Amniotic stem cell (primary cell): ENCODE measurements at regions not wholly inside any gene's neighbourhood (a gene's known extent, or its start where the extent isn't known, plus 50 kb on each side); places are given as distances from the start of the nearest gene placed in this dataset.
A peak's percentile ranks its signal among the peaks of the same experiment; 100 is the strongest.
"Not testable (repeated sequence)": the region's sequence is repeated elsewhere in the genome, so short reads cannot be mapped to it uniquely, and the experiment has no call there.

ENCODE experiments used
- DNase-seq: peaks from one replicate; lab custom pipeline; 2025; lab: John Stamatoyannopoulos, UW

DNA sequence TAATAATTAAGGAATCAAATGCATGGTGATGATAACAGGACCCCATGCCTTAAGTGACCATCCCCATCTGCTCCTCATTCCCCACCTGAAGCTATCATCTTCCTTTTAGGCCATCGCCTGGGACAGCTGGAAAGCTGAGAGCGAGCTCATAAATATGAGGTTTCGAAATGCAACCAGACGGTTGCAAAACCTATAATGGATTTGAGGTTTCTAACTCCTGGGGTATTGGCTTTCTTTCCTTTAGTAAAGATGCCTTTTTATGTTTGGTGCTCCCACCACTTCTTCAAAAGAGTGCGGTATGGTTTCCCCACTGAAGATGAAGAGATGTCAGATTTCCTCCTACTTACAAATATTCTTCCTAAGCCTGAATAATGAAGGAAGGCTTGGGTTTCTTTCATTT is 1589.5 kb upstream of the PIK3C3 start:
- DNase-seq = no peak

DNA sequence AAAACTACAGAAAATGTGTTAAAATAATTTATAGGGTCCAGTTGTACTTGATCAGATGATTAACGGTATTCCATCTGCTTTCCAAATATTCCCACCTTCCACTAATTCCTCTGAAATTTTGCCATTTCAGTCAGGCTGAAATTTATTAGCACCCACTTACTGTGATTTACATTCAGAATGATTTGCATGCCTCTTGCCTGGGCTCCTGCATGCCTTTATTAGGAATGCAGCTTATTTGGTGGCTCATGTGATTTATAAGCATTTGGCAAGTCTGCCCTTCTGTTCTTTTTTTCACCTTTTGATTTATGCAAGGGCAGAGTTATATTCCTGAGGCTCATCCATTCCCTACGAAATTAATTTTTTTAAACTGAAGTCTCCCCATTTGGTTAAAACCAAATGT is 1594.5 kb upstream of the PIK3C3 start:
- DNase-seq = no peak

DNA sequence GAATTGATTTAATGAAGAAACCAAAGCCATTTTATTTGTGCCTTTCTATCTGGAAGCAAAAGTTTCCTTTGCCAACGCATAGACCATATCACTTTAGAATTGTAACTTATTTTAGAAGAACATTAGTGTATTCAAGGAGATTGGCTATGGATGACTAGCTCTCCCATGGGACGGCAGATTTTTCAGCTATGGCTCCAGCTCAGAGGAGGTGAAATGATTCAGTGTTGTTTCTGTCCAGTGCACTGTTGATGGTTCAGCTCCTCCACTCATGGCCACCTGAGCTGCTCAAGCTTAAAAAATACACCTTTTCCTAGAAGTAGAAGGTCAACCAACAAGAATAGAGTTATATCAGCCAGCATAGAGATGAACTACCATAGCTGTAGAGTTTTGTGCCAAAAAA is 1597.5 kb upstream of the PIK3C3 start:
- no peak for DNase-seq

DNA sequence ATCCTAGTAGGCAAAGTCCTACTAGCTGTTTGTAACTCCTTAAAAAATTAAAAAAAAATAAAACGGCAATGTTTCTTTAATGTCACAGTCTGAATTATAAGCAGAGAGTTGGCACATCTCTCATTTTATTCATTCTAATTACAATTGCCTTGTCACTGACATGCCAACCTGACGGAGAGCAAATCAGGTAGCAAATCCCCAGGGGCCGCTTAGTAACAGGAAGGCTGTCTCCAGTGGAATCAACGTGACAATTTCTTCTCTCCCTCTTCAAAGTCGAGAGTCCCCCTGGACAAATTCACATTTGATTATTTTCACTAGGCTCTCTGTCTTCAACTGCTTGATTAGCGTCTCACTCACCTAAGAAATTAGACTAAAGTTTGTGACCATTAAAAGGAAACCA is 1598.9 kb upstream of the PIK3C3 start:
- DNase-seq = no peak

DNA sequence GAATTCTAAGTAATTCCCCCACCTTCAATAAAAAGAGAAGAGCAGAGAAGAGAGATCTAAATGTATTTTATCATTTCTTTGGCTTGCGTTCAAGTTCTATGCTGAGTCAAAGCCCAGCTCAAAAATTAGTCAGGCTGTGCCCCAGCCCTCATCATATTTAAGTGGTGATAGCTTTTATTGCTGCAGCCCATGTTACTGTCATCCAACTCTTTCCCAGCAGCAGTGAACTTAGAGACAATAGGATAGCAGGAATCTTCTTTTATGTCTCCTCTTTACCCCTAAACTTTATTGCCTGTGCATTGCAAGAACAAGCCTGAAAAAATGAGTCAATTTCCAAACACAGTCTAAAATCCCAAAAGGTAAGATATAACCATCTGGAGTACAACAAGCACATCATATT is 1599.3 kb upstream of the PIK3C3 start:
- peak; percentile 22 for DNase-seq

DNA sequence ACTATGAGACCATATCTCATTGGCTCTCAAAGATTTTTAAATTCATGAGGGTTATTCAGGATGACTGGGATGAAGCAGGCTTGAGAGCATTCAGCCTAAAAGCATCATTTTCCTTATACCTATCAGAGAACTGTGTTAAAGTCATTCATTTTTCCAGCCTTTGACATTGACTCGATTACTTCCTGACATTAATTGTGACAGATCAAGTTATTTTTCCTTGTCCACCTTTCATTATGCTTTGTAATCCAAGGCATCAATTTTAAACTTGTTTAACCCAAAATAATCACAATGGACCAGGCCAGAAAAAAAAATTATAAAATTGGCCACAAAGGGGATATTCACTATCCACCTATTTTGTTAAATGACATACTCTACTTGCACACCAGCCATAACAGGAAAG is 1606.8 kb upstream of the PIK3C3 start:
- no peak for DNase-seq

DNA sequence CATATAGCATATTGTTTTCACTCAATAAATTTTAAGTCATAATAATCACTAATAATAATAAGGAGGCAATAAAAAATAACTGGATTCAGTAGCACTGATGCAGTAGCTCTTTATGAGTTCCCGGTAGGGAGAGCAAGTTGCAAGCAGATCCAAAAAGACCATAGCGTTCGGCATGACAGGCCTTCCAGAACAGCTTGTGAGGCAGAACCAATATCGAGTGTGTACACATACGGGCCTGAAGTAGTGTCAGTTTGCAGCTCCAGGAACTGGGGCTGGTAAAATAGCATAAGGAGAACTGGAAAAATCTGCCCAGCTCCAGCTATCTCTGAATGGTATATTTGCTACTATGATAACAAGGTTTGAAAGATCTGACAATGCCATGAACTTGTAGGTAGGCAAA is 1607.8 kb upstream of the PIK3C3 start:
- no peak for DNase-seq

DNA sequence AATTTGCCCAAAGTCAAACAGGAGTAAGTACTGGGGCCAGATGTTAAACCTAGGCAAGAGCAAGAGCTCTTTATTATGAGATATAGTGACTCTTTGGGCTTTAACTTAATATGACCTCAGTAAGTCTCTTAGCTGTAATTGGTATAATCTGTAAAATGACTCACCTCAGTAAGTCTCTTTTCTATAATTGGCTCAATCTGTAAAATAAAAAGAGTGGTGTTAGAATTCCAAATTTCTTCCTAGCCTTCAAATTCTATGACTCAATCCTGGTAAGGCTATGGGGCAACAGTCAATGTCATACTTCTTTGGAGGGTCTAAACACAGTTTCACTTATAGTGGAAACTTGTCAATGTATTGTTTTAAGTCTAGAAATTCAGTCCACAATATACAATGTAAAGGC is 1608.9 kb upstream of the PIK3C3 start:
- DNase-seq = no peak

DNA sequence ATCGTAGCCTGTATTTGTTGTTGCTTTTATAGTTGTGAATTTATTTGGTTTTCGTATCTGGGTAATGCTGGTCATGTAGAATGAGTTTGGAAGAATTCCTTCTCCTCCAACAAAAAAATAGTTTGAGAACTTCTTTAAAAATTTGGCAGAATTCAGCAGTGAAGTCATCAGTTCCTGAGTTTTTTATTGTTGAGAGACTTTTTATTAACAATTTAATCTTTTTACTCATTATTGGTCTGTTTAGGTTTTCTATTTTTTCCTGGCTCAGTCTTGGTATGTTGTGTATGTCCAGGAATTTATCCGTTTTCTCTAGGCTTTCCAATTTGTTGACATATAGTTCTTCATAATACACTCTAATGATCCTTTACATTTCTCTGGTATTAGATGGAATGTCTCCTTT is 1613.3 kb upstream of the PIK3C3 start:
- DNase-seq = no peak

DNA sequence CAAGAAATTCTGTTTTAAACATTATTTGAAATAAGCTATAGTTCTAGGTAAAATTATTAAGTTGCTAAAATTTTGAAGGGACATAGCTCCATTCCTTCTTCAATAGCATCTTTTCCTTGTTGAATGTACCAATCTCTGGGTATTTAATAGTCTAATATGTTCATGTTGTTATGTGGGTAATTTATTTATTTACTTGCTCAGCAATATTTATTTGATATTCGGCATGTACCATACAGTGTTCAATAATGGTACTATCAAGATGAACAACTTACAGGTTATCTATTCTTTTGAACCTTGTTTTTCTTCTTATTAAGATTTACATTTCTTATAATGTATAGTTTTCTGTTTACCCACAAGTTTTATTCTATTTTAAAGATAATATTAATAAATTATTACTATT is 1616.8 kb upstream of the PIK3C3 start:
- DNase-seq = no peak

DNA sequence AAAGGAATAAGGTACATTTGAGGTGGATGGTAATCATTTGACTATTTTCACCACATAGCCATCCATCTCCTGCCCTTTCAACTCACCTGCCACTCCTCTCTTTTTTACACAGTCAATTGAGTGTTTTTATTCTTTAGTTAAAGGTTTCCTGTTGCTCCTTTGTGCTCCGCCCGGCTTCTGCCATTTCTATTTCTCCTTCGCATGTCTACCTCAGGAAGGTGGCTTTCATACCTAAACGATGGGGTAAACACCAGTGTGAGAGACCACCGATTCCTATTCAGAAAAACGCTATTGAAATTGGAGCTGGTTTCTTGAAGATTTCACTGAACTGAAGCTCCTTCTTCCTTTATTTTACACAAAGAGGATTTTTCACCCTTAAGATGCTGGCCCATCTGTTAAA is 1628.0 kb upstream of the PIK3C3 start:
- no peak for DNase-seq

DNA sequence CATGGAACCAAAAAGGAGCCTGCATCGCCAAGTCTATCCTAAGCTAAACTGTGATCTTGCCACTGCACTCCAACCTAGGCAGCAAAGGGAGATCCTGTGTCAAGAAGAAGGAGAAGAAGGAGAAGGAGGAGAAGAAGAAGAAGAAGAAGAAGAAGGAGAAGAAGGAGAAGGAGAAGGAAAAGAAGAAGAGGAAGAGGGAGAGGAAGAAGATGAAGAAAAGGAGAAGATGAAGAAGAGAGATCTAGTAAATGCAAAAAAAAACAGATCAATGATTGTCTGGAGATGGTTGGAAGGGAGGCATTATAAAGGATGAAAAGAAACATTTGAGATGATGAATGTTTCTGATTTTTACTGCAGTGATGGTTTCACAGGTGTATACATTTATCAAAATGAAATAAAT is 1629.0 kb upstream of the PIK3C3 start:
- DNase-seq = no peak

DNA sequence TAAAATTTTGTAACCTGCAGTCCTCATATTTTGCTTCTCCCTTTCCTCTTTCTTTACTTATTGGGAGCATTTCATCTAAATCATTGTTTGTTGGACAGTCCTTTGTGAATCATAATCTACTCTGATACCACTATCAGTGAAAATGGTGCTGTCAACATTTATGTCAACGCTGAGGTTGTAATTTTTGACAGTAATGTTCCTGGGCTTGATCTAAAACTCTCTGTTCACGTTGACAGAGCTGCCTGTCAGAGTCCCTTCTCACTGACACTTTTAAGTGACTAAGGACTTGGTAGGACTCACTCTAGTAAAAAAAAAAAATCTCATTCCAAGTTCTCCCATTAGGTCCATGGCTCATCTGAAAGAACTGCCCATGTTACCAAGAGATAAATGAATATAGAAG is 1640.8 kb upstream of the PIK3C3 start:
- DNase-seq = no peak

DNA sequence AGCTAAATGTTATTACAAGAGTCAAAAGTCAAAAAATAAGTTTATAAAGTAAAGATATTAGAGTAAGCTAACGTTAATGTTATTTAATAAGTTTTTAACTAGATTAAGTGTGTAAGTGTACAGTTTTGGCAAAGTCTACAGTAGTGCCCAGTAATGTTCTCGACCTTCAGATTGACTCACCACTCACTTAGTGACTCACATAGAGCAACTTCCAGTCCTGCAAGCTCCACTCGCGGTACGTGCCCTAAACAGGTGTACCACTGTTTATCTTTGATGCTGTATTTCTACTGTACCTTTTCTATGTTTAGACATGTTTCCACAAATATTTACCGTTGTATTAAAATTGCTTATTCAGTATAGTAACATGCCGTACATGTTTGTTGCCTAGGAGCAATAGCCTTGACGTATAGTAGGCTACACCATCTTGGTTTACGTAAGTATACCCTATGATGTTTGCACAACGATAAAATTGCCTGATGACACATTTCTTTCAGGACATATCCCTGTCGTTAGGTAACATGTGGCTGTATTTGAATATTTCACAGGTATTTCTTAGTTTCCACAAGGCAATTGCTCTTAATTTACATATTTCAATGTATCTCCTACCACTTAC is 1641.9 kb upstream of the PIK3C3 start:
- no peak for DNase-seq

DNA sequence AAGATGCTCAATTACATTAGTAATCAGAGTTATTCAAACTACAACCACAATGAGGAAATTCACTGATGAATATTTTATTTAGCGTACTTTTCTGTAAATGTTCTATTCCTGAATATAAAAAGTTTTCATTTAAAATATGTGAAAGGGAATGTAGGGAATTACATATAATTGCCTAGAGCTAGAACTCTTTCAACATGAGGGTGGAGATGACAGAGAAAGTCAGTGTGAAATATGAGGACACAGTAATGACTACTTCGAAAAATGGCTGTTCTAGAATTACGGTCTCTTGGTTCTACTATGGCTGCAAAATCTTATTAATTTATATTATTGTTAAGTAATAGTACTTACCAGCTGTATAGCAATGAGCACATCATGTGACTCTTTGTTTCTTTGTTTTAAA is 1647.4 kb upstream of the PIK3C3 start:
- DNase-seq = no peak

DNA sequence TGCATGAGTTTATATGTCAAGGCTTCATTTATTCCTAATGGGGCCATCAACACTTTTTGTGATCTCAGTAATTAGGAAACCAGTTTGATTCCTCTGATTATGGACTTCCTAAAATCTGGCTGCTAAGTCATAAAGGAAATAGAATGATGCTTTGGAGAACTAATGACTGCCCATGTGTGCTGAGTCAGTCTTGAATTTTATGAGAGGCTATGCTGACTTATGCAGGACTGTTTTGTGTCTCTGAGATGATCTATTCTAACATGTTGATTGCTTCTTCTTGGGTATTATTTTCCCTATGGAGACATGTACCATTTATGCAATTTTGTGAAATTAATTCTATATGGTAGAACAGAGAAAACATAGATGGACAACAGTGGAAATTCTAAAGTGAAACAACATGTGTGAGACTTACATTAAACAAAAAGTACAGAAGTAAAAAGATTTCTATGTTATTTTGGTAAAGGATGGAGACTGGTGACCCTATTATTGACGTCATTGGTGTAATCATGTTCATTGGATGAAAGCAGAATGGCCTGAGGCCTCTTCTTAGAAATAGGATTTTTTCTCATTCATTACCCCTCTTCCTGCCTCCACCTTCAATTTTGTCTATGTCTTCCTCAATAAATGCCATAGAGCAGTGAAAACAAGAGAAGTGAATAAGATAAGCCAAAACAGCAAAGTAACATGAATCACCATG is 1658.2 kb upstream of the PIK3C3 start:
- DNase-seq = no peak

DNA sequence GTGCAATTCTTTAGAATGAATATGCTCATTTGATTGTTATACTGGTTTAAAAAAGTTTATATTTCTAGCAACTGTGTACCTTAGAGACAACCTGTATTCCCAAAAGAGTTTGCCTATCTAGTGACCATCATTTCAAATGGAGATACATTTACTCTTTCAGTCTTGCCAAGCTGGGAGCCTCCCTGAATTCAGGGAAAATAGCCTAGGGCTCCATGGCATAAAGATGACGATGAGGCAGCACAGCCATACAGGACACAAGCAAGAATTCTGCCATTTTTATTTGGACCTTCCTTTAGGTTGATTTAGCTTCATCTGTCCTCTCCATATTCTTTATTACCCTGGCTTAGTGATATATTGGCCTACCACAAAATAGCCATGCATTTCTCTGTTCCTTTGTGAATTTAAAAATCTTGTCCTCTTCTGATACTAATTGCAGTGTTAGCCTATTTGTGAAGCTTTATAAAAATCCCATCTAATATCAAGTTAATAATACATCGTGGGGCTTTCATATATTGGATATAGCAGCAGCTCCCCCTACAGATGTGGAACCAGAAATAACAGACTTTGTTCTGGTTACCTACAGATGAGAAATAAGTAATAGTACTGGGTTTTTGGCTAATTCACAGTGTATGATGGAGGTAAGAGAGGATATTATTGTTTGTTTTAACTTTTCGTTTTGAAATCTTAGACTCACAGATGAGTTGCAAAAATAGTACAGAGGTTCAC is 1661.9 kb upstream of the PIK3C3 start:
- DNase-seq = no peak

DNA sequence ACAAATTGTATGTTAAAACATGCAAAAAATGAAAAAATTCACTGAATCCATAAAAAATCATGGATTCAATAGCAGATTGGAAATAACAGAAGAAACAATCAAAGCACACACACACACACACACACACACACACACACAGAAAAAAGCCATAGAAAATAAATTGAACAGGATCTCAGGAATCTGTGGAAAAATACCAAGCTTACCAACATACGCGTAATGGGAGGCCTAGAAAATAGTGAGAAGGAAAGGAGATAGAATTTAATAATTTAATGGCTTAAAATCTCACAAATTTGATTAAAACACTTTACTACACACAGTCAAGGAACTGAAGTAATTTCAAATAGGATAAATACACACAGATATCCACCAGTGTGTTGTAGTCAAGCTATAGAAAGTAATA is 1671.5 kb upstream of the PIK3C3 start:
- DNase-seq = no peak

DNA sequence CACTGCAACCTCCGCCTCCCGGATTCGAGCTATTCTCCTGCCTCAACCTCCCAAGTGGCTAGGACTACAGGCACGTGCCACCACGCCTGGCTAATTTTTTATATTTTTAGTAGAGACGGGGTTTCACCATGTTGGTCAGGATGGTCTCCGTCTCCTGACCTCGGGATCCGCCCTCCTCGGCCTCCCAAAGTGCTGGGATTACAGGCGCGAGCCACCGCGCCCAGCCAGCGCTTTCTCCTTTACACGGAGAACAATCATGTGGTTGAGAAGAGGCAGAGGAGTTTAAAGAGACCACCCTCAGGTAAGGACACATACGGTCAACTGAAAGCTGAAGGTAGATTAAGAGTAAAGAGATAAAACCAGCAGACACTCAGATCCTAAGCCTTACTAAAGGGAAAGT is 1673.7 kb upstream of the PIK3C3 start:
- not testable (repeated sequence) for DNase-seq

DNA sequence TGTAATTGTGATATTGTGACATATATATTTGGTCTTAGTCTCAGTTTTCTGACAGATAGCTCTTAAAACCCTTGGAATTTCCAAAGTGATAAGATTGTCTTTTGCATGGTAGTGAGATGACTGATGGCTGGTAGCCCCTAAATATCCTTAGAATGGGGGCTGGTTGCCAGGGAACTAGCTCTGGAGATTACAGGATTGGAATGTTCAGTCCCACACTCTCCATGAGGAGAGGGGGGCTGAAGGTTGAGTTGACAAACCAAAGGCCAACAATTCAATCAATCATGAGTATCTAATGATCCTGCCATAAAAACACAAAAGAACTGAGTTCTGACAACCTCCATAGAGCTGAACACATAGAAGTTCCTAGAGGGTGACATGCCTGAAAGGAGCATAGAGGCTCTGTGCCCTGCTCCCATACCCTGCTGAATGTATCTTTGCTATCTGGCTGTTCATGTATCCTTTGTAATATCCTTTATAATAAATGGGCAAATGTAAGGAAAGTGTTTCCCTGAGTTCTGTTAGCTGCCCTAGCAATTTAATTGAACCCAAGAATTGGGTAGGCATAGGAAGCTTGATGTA is 1680.3 kb upstream of the PIK3C3 start:
- DNase-seq = no peak

DNA sequence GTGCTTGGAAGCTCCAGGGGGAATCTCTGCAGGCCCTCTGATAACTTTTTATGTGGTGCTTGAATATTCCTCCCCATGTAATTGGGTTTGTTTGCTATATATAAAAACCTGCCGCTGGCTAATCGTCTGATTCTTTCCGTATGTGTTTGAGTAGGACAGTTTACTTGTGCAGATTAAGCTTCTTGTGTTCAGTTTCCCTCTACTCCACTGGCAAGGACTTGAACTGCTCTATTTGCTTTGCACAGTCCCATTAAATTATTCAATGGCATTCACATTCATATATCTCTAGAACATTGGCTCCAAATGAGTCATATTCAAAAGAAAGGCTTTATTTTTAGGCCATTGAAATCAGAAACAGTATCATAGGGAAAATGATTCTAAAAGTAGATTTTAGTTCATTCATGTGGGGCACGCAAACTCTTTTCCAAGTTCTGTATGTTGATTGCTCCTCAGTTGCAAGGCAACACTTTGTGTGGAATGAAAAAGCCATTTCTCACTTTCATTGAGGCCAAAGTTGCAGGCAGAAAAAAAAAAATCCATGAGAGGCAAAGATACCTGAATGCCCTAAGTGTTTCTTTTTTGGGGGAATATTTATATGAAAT is 1682.3 kb upstream of the PIK3C3 start:
- no peak for DNase-seq

DNA sequence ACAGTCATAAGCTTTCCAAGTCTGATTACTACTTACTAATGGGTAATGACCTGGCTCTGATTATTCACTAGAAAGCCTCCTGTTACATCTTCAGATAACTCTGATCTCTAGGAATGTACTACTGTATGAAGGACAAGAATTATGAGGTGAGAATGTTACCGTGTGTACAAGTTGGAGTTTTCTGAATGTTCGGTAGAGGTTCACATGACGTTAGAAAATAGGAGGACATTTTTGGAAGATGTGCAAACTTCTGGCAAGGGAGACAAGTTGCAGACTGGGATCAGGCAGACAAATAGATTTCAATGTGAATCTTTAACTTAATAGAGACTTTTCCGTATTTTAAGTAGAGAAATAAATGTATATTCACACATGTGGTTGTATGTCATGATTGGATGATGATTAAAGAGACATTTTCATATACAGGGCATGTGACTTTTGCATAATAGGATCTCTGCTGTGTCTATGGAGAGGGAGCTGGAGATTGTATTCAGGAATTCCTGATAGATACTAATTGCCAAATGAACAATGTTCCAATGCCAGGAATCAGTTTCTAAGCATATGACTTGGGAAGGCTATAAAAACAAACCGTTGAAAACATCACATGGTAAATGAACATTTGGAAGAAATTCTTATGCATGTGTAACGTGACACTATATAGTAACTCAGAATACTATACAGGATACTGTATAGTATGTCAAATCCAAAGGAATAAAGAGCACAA is 1695.8 kb upstream of the PIK3C3 start:
- DNase-seq = no peak
